Natural killer cell (primary cell): ENCODE measurements at regions not wholly inside any gene's neighbourhood (a gene's known extent, or its start where the extent isn't known, plus 50 kb on each side); places are given as distances from the start of the nearest gene placed in this dataset.

Source experiments
- ATAC-seq, 3 donors: fragments of 150-1000 bp in 2 of 3; fragments of 200-7000 bp in 1 of 3; cut with Tn5 transposase; 1 replicate in 1 of 3; 2 replicates in 2 of 3; pipeline ENCODE4 v1.10.0; 2021; ENCODE audit warnings: mild to moderate bottlenecking in 2 of 3, moderate library complexity in 2 of 3
- DNase-seq, 2 donors: peaks; one replicate each; pipeline versions ENCODE4 v3.0.0 to v3.0.0-alpha.2; 2013 to 2021; ENCODE audit warnings: mixed read lengths in 1 of 2
- H3K27ac ChIP-seq: one replicate; pipeline ENCODE4 v1.5.1; 2013; ENCODE audit warnings: mild to moderate bottlenecking, low read length
- H3K27me3 ChIP-seq: one replicate; pipeline ENCODE4 v1.6.1; 2013; ENCODE audit warnings: low read length; ENCODE audit not compliant: control insufficient read depth, insufficient read depth
- H3K36me3 ChIP-seq: one replicate; pipeline ENCODE4 v1.6.1; 2013; ENCODE audit warnings: low read length; ENCODE audit not compliant: control insufficient read depth, insufficient read depth
- H3K4me1 ChIP-seq: one replicate; pipeline ENCODE4 v1.6.1; 2013; ENCODE audit warnings: low read length; ENCODE audit not compliant: control insufficient read depth, insufficient read depth
- H3K4me3 ChIP-seq: one replicate; pipeline ENCODE4 v1.5.1; 2013; ENCODE audit warnings: low read length
- H3K9me3 ChIP-seq: one replicate; pipeline ENCODE4 v1.6.1; 2013; ENCODE audit warnings: low read length; ENCODE audit not compliant: control insufficient read depth, insufficient read depth
- H3K27ac Mint-ChIP-seq, 2 donors: one replicate each; pipeline ENCODE4 v1.8.0; 2022; ENCODE audit warnings: mild to moderate bottlenecking in 2 of 2, mixed read lengths in 2 of 2, moderate library complexity in 1 of 2
- H3K27me3 Mint-ChIP-seq, 2 donors: one replicate each; pipeline ENCODE4 v1.8.0; 2022; ENCODE audit warnings: low read depth in 2 of 2, mixed read lengths in 2 of 2
- H3K36me3 Mint-ChIP-seq: one replicate; pipeline ENCODE4 v1.8.0; 2022; ENCODE audit warnings: mixed read lengths
- H3K4me1 Mint-ChIP-seq, 2 donors: one replicate each; pipeline ENCODE4 v1.8.0; 2022; ENCODE audit warnings: mixed read lengths in 2 of 2
- H3K4me3 Mint-ChIP-seq: one replicate; pipeline ENCODE4 v1.8.0; 2022; ENCODE audit warnings: mild to moderate bottlenecking, moderate library complexity, mixed read lengths
- H3K9me3 Mint-ChIP-seq, 2 donors: one replicate each; pipeline ENCODE4 v1.8.0; 2022; ENCODE audit warnings: mixed read lengths in 2 of 2
- WGBS: methylation state at CpG from one replicate; pipeline ENCODE4 v1.1.7; 2013; ENCODE audit warnings: missing lambda C conversion rate; ENCODE audit not compliant: insufficient coverage; 5-methylcytosine and 5-hydroxymethylcytosine counted together
- intact Hi-C: fragments of 100-400 bp; cut with micrococcal nuclease; formaldehyde crosslinking; loops from one replicate; pipeline ENCODE4 v1.14.2; 2022
- TF ChIP-seq, protein P1 (sequence below): fragments of 200-600 bp; IDR thresholded peaks from one replicate; pipeline ENCODE4 v1.8.0; 2022; ENCODE audit warnings: antibody characterized with exemption

- no peaks in the 10 kb centered on the region for H3K36me3 ChIP-seq
- no peak overlapping the region for H3K27ac ChIP-seq
- ATAC-seq (no peak), DNase-seq (no peak)
- intact Hi-C loops, result no loop called here
- Mint-ChIP-seq H3K36me3 (no peaks in the 10 kb centered on the region), H3K27ac (no peak overlapping the region), H3K27me3 (peaks cover 6 to 26% of the 10 kb centered on the region in 2 donors), H3K4me3 (no peak overlapping the region), H3K4me1 (peaks cover 0 to 4% of the 10 kb centered on the region in 2 donors), H3K9me3 (peaks cover 0 to 3% of the 10 kb centered on the region in 2 donors)
- no peaks in the 10 kb centered on the region for H3K27me3 ChIP-seq
- WGBS, result 33% methylated on average over 6 of the region's 9 CpGs
- no peak overlapping the region for H3K4me3 ChIP-seq
- no peaks in the 10 kb centered on the region for H3K9me3 ChIP-seq
- TF ChIP-seq, protein P1, sequence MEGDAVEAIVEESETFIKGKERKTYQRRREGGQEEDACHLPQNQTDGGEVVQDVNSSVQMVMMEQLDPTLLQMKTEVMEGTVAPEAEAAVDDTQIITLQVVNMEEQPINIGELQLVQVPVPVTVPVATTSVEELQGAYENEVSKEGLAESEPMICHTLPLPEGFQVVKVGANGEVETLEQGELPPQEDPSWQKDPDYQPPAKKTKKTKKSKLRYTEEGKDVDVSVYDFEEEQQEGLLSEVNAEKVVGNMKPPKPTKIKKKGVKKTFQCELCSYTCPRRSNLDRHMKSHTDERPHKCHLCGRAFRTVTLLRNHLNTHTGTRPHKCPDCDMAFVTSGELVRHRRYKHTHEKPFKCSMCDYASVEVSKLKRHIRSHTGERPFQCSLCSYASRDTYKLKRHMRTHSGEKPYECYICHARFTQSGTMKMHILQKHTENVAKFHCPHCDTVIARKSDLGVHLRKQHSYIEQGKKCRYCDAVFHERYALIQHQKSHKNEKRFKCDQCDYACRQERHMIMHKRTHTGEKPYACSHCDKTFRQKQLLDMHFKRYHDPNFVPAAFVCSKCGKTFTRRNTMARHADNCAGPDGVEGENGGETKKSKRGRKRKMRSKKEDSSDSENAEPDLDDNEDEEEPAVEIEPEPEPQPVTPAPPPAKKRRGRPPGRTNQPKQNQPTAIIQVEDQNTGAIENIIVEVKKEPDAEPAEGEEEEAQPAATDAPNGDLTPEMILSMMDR, result no peak
- H3K4me1 ChIP-seq, result no peaks in the 10 kb centered on the region
Observed at GRCh38 chr4:185921583-185922555, 109.9 kb upstream of the SORBS2 start.

DNA sequence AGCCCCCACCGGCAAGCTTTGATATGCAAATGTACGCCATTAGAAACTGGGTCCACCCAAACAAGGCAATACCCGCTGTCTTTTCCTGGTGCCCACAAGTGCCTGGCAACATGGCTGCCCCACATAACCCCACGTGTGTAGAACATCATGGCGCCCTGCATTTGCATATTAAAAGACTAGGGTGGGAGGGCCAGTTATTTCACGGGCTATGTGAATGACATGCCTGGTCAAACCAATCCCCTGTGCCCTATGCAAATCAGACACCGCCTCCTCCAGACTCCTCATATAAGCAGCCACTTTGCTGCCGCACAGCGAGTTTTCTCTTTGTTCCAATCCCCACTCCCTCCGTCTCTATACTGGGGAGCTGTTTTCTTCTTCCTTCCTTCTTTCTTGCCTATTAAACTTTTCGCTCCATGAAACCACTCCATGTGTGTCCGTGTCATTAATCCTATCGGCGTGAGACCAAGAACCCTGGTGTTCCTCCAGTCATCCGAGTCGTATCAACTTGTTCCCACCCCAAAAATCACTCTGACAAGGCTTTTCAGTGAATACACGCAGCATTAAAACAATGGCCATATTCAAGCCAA lies 112.6 kb upstream of the SORBS2 start:
- Mint-ChIP-seq H3K27ac (no peak overlapping the region), H3K27me3 (peaks cover 6 to 20% of the 10 kb centered on the region in 2 donors), H3K4me3 (no peak overlapping the region), H3K36me3 (no peaks in the 10 kb centered on the region), H3K9me3 (peaks cover 0 to 3% of the 10 kb centered on the region in 2 donors), H3K4me1 (peaks cover 0 to 4% of the 10 kb centered on the region in 2 donors)
- H3K27me3 ChIP-seq, result no peaks in the 10 kb centered on the region
- intact Hi-C loops, result no loop called here
- no peaks in the 10 kb centered on the region for H3K4me1 ChIP-seq
- H3K36me3 ChIP-seq, result no peaks in the 10 kb centered on the region
- TF ChIP-seq, protein P1, result no peak
- 96% methylated on average over 17 of the region's 17 CpGs for WGBS
- DNase-seq (no peak), ATAC-seq (no peak)
- H3K4me3 ChIP-seq, result no peak overlapping the region
- H3K9me3 ChIP-seq, result no peaks in the 10 kb centered on the region
- no peak overlapping the region for H3K27ac ChIP-seq

DNA sequence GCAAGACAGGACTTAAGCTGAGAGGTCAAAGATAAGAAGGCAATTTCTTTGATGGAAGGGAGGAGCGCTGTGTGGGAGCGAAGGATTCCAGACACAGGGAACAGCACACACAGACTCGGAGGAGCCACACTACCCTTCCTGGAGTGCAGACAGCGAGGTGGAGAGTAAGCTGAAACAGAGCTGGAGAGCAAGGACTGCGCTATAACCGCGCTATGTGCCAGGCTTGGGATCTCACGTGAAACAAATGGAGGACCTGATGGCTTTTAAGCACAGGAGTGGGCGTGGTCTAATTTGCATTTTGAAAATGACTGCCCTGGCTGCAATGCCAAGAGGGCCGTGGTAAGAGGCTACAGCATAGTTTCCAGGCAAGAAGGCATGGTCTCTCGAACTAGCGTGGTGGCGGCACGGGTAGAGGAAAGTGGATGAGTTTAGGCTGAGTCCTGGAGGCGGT lies 113.9 kb upstream of the SORBS2 start:
- peaks cover 0 to 3% of the 10 kb centered on the region in 2 donors for H3K9me3 Mint-ChIP-seq
- H3K36me3 ChIP-seq, result no peaks in the 10 kb centered on the region
- intact Hi-C loops, result no loop called here
- no peaks in the 10 kb centered on the region for H3K27me3 ChIP-seq
- WGBS, result 92% methylated on average over 15 of the region's 15 CpGs
- H3K4me3 Mint-ChIP-seq, result no peak overlapping the region
- TF ChIP-seq, protein P1, result no peak
- no peaks in the 10 kb centered on the region for H3K9me3 ChIP-seq
- H3K4me1 Mint-ChIP-seq, result peaks cover under 1 to 5% of the 10 kb centered on the region in 2 donors
- H3K27ac Mint-ChIP-seq, result no peak overlapping the region
- no peak for ATAC-seq
- no peak overlapping the region for H3K4me3 ChIP-seq
- H3K27ac ChIP-seq, result no peak overlapping the region
- H3K4me1 ChIP-seq, result no peaks in the 10 kb centered on the region
- peaks cover 7 to 20% of the 10 kb centered on the region in 2 donors for H3K27me3 Mint-ChIP-seq
- H3K36me3 Mint-ChIP-seq, result no peaks in the 10 kb centered on the region
- DNase-seq, result no peak
